ENCODE measurements at regions not wholly inside any gene's neighbourhood (a gene's known extent, or its start where the extent isn't known, plus 50 kb on each side); places are given as distances from the start of the nearest gene placed in this dataset.

DNA sequence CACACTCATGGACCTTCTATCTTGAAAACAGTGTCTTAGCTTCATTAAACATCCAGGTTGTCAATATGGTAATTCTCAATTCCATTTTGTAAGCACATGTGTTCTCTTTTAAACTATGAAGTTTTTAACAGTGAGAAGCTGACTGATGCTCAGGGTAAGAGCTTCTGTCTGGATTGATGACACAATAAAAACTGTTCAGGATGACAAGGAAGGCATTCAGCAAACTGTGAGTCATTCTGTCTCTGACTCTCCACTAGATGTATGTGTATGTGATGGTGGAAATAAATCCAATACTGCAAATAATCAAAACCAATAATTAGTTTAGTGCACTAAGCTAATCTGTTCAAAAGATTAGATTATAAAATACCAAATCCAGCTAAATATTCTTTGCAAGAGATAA lies 115.3 kb upstream of the ARX start:
- TF ChIP-seq POLR2AphosphoS5 (IDR thresholded peaks at IDR 0.05) (no peak), POLR2A (IDR thresholded peaks at IDR 0.05) (no peak)
- TF ChIP-seq, protein P1, sequence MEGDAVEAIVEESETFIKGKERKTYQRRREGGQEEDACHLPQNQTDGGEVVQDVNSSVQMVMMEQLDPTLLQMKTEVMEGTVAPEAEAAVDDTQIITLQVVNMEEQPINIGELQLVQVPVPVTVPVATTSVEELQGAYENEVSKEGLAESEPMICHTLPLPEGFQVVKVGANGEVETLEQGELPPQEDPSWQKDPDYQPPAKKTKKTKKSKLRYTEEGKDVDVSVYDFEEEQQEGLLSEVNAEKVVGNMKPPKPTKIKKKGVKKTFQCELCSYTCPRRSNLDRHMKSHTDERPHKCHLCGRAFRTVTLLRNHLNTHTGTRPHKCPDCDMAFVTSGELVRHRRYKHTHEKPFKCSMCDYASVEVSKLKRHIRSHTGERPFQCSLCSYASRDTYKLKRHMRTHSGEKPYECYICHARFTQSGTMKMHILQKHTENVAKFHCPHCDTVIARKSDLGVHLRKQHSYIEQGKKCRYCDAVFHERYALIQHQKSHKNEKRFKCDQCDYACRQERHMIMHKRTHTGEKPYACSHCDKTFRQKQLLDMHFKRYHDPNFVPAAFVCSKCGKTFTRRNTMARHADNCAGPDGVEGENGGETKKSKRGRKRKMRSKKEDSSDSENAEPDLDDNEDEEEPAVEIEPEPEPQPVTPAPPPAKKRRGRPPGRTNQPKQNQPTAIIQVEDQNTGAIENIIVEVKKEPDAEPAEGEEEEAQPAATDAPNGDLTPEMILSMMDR (IDR thresholded peaks at IDR 0.05): no peak

All from transverse colon (tissue), 4 donors.